ENCODE measurements at regions not wholly inside any gene's neighbourhood (a gene's known extent, or its start where the extent isn't known, plus 50 kb on each side); places are given as distances from the start of the nearest gene placed in this dataset.

DNA sequence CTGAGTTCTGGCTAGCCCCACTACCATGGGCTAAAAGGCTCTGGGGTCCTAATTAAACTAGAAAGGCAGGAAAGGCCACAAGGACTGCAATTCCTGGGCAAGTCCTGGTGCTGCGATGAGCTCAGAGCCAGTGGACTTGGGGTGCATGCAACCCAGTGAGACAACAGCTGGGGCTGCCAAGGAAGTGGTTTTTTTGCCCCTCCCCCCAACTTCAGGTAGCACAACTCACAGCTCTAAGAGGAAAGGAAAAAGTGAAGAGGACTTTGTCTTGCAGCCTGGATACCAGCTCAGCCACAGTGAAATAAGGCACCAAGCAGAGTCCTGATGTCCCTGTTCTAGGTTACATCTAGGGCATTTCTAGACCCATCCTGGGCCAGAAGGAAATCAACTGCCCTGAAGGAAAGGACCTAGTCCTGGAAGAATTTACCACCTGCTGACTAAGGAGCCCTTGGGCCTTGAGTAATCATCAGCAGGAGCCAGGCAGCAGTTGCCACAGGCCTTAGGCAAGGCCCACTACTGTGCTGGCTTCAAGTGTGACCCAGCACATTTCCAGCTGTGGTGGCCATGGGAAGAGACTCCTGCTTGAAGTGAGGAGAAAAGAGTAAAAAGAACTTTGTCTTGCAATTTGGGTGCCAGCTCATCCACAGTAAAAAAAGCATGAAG is 358.4 kb downstream of the BTBD3 start:
- no peak overlapping the region for H3K9ac ChIP-seq (replicated peaks in 1 of 4; ENCODE audit: extremely low read depth in 1 of 4, low read depth in 3 of 4, low read length in 3 of 4)
- no peak overlapping the region for H3K4ac ChIP-seq (replicated peaks; ENCODE audit: insufficient read length, low read depth, low read length)
- H3K79me2 ChIP-seq (ENCODE audit: control insufficient read depth in 1 of 2, insufficient read depth in 2 of 2, low read length in 2 of 2), result no peaks in the 10 kb centered on the region
- no peak overlapping the region for H3K4me3 ChIP-seq (ENCODE audit: extremely low read depth in 1 of 4, insufficient read depth in 2 of 4, low read depth in 3 of 4, low read length in 4 of 4)
- H4K91ac ChIP-seq (replicated peaks; ENCODE audit: insufficient read length, low read length), result no peak overlapping the region
- H4K5ac ChIP-seq (ENCODE audit: insufficient read length, low read depth, low read length), result no peak overlapping the region
- DNase-seq (ENCODE audit: low read depth in 1 of 2, low spot score in 2 of 2) (no peak), FAIRE-seq (no peak)
- H2BK5ac ChIP-seq (ENCODE audit: low read depth, low read length), result no peak overlapping the region
- no peak overlapping the region for H3K14ac ChIP-seq (ENCODE audit: insufficient read length)
- no peak overlapping the region for H2BK12ac ChIP-seq (ENCODE audit: low read depth, low read length)
- H3K23ac ChIP-seq (ENCODE audit: insufficient read length), result no peak overlapping the region
- H4K8ac ChIP-seq (ENCODE audit: extremely low read depth, insufficient read depth, low read length), result no peak overlapping the region
- no peaks in the 10 kb centered on the region for H3K23me2 ChIP-seq (ENCODE audit: low read depth, low read length)
- no peaks in the 10 kb centered on the region for H3K36me3 ChIP-seq (ENCODE audit: control insufficient read depth in 2 of 4, insufficient read depth in 4 of 4, low read length in 3 of 4)
- H3K4me2 ChIP-seq (ENCODE audit: insufficient read depth in 1 of 2, low read depth in 2 of 2, low read length in 2 of 2), result no peak overlapping the region
- H3K79me1 ChIP-seq (ENCODE audit: low read depth, low read length), result no peaks in the 10 kb centered on the region
- no peak overlapping the region for H3K56ac ChIP-seq (replicated peaks; ENCODE audit: insufficient read length, low read depth, low read length)
- 89% methylated on average over 1 of the region's 1 CpG; no CpG with 5 or more reads in 1 of the 2 experiments for WGBS, 2 experiments (ENCODE audit: extremely low coverage in 1 of 2, insufficient coverage in 1 of 2, insufficient read length in 1 of 2, insufficient replicate concordance in 2 of 2, low coverage in 1 of 2, low lambda C conversion rate in 2 of 2, missing lambda C conversion rate in 1 of 2)
- POLR2A ChIA-PET (ENCODE audit: partially characterized antibody), result no interaction called here
- H3K4me1 ChIP-seq (replicated peaks in 1 of 4; ENCODE audit: control insufficient read depth in 3 of 4, insufficient read depth in 4 of 4, low read length in 3 of 4), result peaks cover 0 to 2% (median 0%) of the 10 kb centered on the region in 4 experiments; a peak in 1 of 7 replicates
- CTCF ChIA-PET (ENCODE audit: partially characterized antibody), result no interaction called here
- no peak overlapping the region for H2AK5ac ChIP-seq (ENCODE audit: low read depth, low read length)
- no peak overlapping the region for H2BK15ac ChIP-seq (ENCODE audit: low read length)
- no peak overlapping the region for H2BK120ac ChIP-seq (replicated peaks; ENCODE audit: low read depth, low read length)
- no peak overlapping the region for H2AFZ ChIP-seq (ENCODE audit: low read length)
- no peaks in the 10 kb centered on the region for H4K20me1 ChIP-seq (replicated peaks in 1 of 2; ENCODE audit: control insufficient read depth in 1 of 2, insufficient read depth in 2 of 2, low read length in 2 of 2)
- H2BK20ac ChIP-seq (ENCODE audit: low read length), result no peak overlapping the region
- TF ChIP-seq SIN3A (conservative IDR thresholded peaks at IDR 0.05 in 1 of 2, IDR thresholded peaks at IDR 0.05 in 1 of 2; ENCODE audit: low read depth in 1 of 2, low read length in 2 of 2), result no peak
- no peak for TF ChIP-seq TBP (IDR thresholded peaks at IDR 0.05; ENCODE audit: low read depth, low read length)
- no peak for TF ChIP-seq SUZ12 (IDR thresholded peaks at IDR 0.05; ENCODE audit: low read length)
- no peak for TF ChIP-seq NANOG (IDR thresholded peaks at IDR 0.05; ENCODE audit: insufficient read depth, low read depth, low read length, poor library complexity, severe bottlenecking)
- TF ChIP-seq TAF7 (optimal IDR thresholded peaks at IDR 0.05; ENCODE audit: borderline replicate concordance, low read depth, low read length), result no peak
- TF ChIP-seq, protein P1, sequence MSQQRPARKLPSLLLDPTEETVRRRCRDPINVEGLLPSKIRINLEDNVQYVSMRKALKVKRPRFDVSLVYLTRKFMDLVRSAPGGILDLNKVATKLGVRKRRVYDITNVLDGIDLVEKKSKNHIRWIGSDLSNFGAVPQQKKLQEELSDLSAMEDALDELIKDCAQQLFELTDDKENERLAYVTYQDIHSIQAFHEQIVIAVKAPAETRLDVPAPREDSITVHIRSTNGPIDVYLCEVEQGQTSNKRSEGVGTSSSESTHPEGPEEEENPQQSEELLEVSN (IDR thresholded peaks at IDR 0.05), result no peak
- TF ChIP-seq EP300 (IDR thresholded peaks at IDR 0.05; ENCODE audit: borderline replicate concordance in 1 of 2, low read depth in 2 of 2, low read length in 2 of 2), result no peak
- no peak for TF ChIP-seq CTBP2 (IDR thresholded peaks at IDR 0.05; ENCODE audit: borderline replicate concordance, insufficient read depth, insufficient read length, low read length)
- no peak for TF ChIP-seq JUN (IDR thresholded peaks at IDR 0.05; ENCODE audit: low read depth, low read length)
- TF ChIP-seq ASH2L (IDR thresholded peaks at IDR 0.05; ENCODE audit: low read length), result no peak
- TF ChIP-seq FOSL1 (IDR thresholded peaks at IDR 0.05; ENCODE audit: insufficient read depth, low read depth, low read length), result no peak
- no peak for TF ChIP-seq TEAD4 (IDR thresholded peaks at IDR 0.05; ENCODE audit: low read depth, low read length)
- H3K27me3 ChIP-seq (replicated peaks in 1 of 4; ENCODE audit: control insufficient read depth in 3 of 4, extremely low read depth in 1 of 4, insufficient read depth in 3 of 4, low read length in 3 of 4), result no peaks in the 10 kb centered on the region
- no peak overlapping the region for H3K27ac ChIP-seq (ENCODE audit: low read depth, low read length)
- H3K18ac ChIP-seq (ENCODE audit: extremely low read depth, low read length), result peak overlapping the region; percentile 22; the same call in 1 of the 2 replicates
- H3K9me3 ChIP-seq (ENCODE audit: insufficient read depth in 2 of 2, low read depth in 1 of 2, low read length in 1 of 2), result no peaks in the 10 kb centered on the region

Data from H1 (cell line).